OCI-LY3 (cell line): ENCODE measurements at regions not wholly inside any gene's neighbourhood (a gene's known extent, or its start where the extent isn't known, plus 50 kb on each side); places are given as distances from the start of the nearest gene placed in this dataset.

Experiments used
- H2AFZ ChIP-seq: fragments of 200-600, 300-600 bp; shearing (Covaris generic); 2 replicates; pipeline ENCODE4 v1.6.0; 2014; ENCODE audit warnings: antibody characterized with exemption, low read depth, low read length
- H3K27ac ChIP-seq: fragments of 200-600, 300-600 bp; sonication (generic); 2 replicates; pipeline ENCODE4 v1.5.1; 2014; ENCODE audit warnings: mild to moderate bottlenecking, low read length, moderate library complexity, mixed read lengths
- H3K27me3 ChIP-seq: fragments of 200-600, 300-600 bp; sonication (generic); 2 replicates; pipeline ENCODE4 v1.6.1; 2014; ENCODE audit warnings: low read depth, low read length, mixed read lengths
- H3K36me3 ChIP-seq: fragments of 200-600, 300-600 bp; sonication (generic); replicated peaks from 2 replicates; pipeline ENCODE3; 2014; ENCODE audit warnings: low read depth, low read length, mixed read lengths
- H3K4me1 ChIP-seq: fragments of 300-600, 200-600 bp; sonication (generic); 2 replicates; pipeline ENCODE4 v1.6.1; 2014; ENCODE audit warnings: low read length, mixed read lengths
- H3K4me2 ChIP-seq: fragments of 200-600, 300-600 bp; sonication (generic); 2 replicates; pipeline ENCODE4 v1.6.1; 2014; ENCODE audit warnings: low read length, mixed read lengths
- H3K4me3 ChIP-seq: fragments of 300-600, 200-600 bp; sonication (generic); 2 replicates; pipeline ENCODE4 v1.5.1; 2014; ENCODE audit warnings: antibody characterized with exemption, mild to moderate bottlenecking, low read length, moderate library complexity
- H3K79me2 ChIP-seq: fragments of 300-600, 200-600 bp; shearing (Covaris generic); 2 replicates; pipeline ENCODE4 v1.6.1; 2014; ENCODE audit warnings: mild to moderate bottlenecking, low read length, mixed read lengths
- H3K9ac ChIP-seq: fragments of 300-600, 200-600 bp; shearing (Covaris generic); 2 replicates; pipeline ENCODE4 v1.6.0; 2014; ENCODE audit warnings: mild to moderate bottlenecking, low read length, moderate library complexity
- H3K9me3 ChIP-seq: fragments of 200-600, 300-600 bp; shearing (Covaris generic); 2 replicates; pipeline ENCODE4 v1.6.1; 2014; ENCODE audit warnings: low read length, mixed read lengths; ENCODE audit not compliant: insufficient read depth
- H4K20me1 ChIP-seq: fragments of 200-600, 300-600 bp; sonication (generic); 2 replicates; pipeline ENCODE4 v1.6.1; 2016; ENCODE audit warnings: low read length, mixed read lengths; ENCODE audit not compliant: insufficient read depth
- EZH2phosphoT487 ChIP-seq: fragments of 200-600 bp; shearing (Covaris generic); IDR thresholded peaks from 2 replicates; pipeline ENCODE4 v1.6.1; 2018; ENCODE audit warnings: antibody characterized with exemption, mixed run types, low read depth
- TF ChIP-seq, protein P1 (sequence below): fragments of 200-600, 300-600 bp; sonication (generic); IDR thresholded peaks from 2 replicates; pipeline ENCODE4 v1.5.1; 2014; ENCODE audit warnings: antibody characterized with exemption, low read length, low read depth

- Histone ChIP-seq H3K9me3 (no peaks in the 10 kb centered on the region), H2AFZ (peak overlapping the region; percentile 61), H3K9ac (peak overlapping the region; percentile 43), H3K4me3 (peak overlapping the region; percentile 75), H3K27ac (peak overlapping the region; percentile 34; the same call in 1 of the 2 replicates), H3K27me3 (no peaks in the 10 kb centered on the region), H3K4me2 (peak overlapping the region; percentile 86), H3K79me2 (no peaks in the 10 kb centered on the region), H4K20me1 (no peaks in the 10 kb centered on the region), H3K4me1 (peaks cover 13% of the 10 kb centered on the region), H3K36me3 (no peaks in the 10 kb centered on the region)
- TF ChIP-seq, protein P1, sequence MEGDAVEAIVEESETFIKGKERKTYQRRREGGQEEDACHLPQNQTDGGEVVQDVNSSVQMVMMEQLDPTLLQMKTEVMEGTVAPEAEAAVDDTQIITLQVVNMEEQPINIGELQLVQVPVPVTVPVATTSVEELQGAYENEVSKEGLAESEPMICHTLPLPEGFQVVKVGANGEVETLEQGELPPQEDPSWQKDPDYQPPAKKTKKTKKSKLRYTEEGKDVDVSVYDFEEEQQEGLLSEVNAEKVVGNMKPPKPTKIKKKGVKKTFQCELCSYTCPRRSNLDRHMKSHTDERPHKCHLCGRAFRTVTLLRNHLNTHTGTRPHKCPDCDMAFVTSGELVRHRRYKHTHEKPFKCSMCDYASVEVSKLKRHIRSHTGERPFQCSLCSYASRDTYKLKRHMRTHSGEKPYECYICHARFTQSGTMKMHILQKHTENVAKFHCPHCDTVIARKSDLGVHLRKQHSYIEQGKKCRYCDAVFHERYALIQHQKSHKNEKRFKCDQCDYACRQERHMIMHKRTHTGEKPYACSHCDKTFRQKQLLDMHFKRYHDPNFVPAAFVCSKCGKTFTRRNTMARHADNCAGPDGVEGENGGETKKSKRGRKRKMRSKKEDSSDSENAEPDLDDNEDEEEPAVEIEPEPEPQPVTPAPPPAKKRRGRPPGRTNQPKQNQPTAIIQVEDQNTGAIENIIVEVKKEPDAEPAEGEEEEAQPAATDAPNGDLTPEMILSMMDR, result no peak
- TF ChIP-seq EZH2phosphoT487, result no peak
These were observed 185.4 kb downstream of the SEC23IP start for GRCh38 chr10:120077707-120078492.

DNA sequence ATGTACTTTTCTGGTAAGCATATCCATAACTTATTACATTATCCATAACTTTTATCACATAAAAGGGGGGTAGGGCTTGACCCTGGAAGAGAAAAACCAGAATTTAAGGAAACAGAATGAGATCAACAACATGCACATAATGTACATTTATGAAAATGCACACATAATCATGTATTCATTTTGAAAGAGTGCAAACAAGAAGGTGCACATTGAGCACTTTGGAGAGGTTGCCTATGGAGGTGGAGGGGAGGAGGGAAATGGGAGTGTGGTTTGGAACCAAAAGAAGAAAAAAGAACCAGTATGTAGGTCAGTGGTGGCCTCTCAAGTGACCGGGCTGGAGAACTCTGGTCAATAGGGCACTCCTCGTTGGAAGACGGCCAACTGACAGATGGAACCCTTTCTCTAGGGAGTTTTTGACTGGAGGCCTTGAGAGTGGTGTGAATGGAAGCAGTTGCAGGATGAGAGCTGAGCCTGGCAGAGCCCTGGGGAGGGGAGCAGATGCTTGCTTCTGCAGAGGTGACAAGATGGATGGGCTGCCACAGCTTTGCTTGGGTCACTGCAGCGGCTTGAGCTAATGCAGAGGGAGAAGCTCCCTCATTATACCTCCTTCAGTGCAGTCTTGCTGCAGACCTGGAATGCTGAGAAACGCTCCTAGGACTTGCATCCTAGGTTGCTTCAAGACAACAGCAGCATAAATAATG, 192.7 kb downstream of the SEC23IP start:
- TF ChIP-seq, protein P1, result no peak
- no peak for TF ChIP-seq EZH2phosphoT487
- Histone ChIP-seq H3K9me3 (no peaks in the 10 kb centered on the region), H4K20me1 (no peaks in the 10 kb centered on the region), H3K27ac (no peak overlapping the region), H3K9ac (no peak overlapping the region), H3K27me3 (no peaks in the 10 kb centered on the region), H3K4me2 (no peak overlapping the region), H3K79me2 (no peaks in the 10 kb centered on the region), H3K4me1 (no peaks in the 10 kb centered on the region), H3K4me3 (no peak overlapping the region), H3K36me3 (no peaks in the 10 kb centered on the region), H2AFZ (no peak overlapping the region)

- Histone ChIP-seq H2AFZ (no peak overlapping the region), H3K9me3 (no peaks in the 10 kb centered on the region), H3K79me2 (no peaks in the 10 kb centered on the region), H3K4me1 (no peaks in the 10 kb centered on the region), H3K27ac (no peak overlapping the region), H3K9ac (no peak overlapping the region), H3K36me3 (no peaks in the 10 kb centered on the region), H3K4me2 (no peak overlapping the region), H3K4me3 (no peak overlapping the region), H3K27me3 (no peaks in the 10 kb centered on the region), H4K20me1 (no peaks in the 10 kb centered on the region)
- no peak for TF ChIP-seq EZH2phosphoT487
- TF ChIP-seq, protein P1, result no peak
These were observed 193.5 kb downstream of the SEC23IP start for GRCh38 chr10:120086066-120086465.

GRCh38 chr10:120087109-120087508, 194.6 kb downstream of the SEC23IP start:
- Histone ChIP-seq H2AFZ (no peak overlapping the region), H4K20me1 (no peaks in the 10 kb centered on the region), H3K79me2 (no peaks in the 10 kb centered on the region), H3K4me2 (no peak overlapping the region), H3K9ac (no peak overlapping the region), H3K9me3 (no peaks in the 10 kb centered on the region), H3K36me3 (no peaks in the 10 kb centered on the region), H3K27ac (no peak overlapping the region), H3K4me3 (no peak overlapping the region), H3K4me1 (no peaks in the 10 kb centered on the region), H3K27me3 (no peaks in the 10 kb centered on the region)
- no peak for TF ChIP-seq EZH2phosphoT487
- TF ChIP-seq, protein P1, result no peak
